ENCODE measurements at regions not wholly inside any gene's neighbourhood (a gene's known extent, or its start where the extent isn't known, plus 50 kb on each side); places are given as distances from the start of the nearest gene placed in this dataset.

- DNase-seq: no peak
Observed at GRCh38 chr22:49540913-49541692, 286.6 kb downstream of the BRD1 start.

DNA sequence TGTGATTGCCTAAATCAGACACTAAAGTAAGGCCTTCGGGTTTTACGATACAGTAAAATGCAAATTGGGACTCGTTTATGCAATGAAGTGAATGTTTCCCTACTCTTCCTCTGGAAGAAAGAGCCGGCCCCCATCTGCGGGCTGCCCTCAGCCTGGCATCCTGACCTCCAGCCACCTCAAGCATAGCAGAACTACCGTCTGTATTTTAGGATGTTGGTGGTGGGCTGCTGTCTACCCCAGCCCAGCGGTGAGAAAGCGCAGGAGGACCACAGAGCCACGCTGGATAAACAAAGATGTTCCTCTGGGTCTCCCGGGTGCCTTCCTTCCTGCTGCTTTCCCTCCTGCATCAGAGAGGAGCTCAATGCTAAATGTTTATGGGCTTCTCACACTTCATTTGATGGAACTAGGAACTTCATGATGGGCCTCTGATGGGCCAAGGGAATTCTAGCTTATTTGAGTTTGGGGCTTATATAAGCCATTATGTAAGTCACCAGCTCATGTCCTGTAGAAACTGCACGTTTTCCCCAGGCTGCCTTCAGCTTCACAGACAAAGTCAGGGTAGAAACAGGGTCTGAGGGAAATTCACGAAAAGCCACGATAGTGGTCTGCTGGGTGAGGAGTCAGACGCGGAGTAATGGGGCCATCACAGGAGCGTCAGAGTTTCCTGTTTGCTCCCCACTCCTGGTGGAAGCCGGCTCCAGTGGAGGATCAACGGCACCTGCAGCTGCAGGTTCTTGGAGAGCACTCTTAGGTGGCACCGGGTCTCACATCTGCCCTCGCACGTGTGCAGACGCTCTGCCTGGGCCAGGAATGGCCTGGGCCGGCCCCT lies 287.4 kb downstream of the BRD1 start:
- DNase-seq: no peak

- DNase-seq: no peak
Observed at GRCh38 chr22:49538006-49538405, 289.7 kb downstream of the BRD1 start.

DNA sequence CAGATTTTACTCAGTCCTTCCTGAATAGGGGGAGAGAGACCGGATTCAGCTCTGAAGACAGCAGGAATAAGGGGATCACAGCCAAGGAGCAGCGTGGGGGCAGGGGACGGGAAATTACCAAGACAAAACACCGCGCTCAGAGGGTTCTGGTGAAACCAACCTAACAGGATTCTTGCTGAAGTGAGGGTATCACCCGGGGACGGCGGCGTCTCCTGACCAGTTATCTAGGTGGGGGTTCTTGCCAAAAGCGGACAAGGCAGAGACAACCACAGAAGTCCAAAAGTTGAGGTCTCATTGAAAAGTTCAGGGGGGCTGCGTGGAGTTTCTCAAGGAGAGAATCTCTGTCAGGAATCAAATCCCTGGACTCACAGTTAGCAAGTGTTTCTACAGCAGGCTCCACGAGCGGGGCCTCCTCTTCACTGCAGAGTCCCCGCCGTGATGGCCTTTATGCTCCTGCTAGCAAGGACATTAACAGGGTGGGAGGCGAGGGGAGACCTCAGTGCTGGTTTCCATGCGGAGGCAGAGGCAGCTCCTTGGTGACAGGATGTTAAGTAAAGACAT lies 291.0 kb downstream of the BRD1 start:
- DNase-seq: no peak

GRCh38 chr22:49535527-49536125 lies 292.0 kb downstream of the BRD1 start:
- no peak for DNase-seq

DNA sequence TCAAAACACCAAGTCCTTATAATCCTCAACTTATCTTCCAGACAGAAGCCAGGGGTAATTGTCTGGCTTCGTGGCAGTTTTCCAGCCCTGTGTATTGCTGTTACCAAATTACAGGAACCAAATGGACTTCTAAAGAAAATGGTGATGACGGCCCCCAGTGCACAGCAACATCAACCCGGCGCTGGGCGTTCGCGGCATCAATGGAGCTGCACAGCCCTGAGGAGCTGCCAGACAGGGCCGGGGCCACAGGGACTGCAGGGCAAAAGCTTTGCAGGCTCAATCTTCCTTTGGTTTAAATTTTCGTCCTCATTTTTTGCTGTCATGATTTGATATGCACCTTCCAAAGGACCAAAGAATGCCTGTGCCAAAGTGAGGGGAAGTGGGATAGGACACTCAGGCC lies 292.5 kb downstream of the BRD1 start:
- DNase-seq: no peak

DNA sequence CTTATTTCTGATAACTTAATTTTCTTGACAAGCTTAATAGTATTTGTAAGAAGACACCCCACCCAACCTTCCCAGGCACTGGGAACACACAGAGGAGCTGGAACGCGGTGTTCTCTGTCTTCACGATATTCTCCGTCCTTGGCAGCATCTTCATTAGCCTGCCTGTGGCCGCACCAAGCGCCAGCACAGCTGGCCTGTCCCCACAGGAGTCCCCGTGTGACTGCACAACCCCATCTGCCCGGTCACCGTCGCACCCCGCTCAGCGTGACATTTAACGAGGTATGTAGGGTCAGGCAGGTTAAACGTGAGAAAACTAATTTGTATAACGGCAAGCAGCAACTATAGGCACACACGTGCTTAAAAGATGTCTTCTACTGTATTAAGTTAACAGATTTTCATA lies 293.3 kb downstream of the BRD1 start:
- no peak for DNase-seq

DNA sequence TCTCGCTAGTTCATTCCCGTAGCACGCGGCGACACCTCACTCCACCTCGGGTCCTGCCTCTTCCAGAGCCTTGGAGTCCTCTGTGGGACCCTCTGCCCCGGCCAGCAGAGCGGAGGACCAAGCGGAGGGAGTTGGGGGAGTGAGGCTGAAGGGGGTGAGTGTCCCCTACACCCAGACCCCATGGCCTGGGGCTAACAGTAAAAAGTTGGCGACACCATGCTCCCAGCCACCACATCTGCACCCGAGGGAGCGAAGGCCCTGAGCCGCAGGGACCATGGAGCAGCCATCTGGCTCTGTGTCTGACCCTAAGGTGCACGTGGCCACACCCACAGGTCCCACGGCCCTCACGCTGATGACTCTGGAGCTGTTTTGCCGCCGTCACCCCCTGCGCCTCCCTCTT lies 293.8 kb downstream of the BRD1 start:
- DNase-seq: no peak

DNA sequence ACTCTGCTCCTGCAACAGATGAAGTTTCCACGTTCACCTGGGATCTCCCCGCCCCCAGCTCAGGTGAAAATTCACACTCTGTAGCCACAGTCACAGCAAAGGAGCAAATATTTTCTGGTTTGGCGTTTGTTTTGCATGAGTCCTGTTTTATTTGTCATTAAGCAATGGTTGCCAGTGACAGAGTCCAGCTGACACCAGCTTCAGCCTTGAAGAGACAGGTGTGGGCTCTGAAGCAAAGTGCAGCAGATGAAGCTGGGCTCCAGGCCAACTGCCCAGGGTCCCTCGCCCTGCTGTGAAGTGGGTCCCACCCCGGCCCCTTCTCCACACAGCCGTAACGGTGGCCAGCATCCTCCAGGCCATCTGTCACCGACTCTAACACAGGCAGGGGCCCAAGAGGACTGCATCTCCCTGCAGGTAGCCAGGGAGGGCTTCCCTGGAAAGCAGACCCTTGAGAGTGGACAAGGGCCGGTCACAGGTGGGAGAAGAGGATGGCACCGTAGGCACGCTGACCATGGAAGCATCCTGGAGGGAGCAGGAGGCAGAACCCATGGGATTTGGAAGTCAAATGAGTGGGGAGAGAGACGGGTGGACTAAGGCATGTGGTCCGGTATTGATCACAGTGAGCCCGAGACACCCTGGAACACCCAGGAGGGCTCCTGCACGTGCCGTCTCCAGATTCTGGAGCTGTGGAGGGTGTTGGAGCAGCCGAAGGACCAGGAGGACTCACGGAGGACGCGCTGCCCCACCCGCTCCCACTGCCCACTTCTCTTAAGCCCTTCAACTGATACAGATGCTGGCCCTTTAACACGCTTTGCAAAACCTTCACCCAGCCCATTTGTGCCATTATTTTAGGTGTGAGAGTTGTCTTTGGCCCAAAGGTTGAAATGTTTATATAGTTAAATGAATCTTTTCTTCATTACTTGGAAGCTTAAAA lies 294.5 kb downstream of the BRD1 start:
- DNase-seq: no peak

GRCh38 chr22:49531368-49531791 lies 296.3 kb downstream of the BRD1 start:
- DNase-seq: no peak

DNA sequence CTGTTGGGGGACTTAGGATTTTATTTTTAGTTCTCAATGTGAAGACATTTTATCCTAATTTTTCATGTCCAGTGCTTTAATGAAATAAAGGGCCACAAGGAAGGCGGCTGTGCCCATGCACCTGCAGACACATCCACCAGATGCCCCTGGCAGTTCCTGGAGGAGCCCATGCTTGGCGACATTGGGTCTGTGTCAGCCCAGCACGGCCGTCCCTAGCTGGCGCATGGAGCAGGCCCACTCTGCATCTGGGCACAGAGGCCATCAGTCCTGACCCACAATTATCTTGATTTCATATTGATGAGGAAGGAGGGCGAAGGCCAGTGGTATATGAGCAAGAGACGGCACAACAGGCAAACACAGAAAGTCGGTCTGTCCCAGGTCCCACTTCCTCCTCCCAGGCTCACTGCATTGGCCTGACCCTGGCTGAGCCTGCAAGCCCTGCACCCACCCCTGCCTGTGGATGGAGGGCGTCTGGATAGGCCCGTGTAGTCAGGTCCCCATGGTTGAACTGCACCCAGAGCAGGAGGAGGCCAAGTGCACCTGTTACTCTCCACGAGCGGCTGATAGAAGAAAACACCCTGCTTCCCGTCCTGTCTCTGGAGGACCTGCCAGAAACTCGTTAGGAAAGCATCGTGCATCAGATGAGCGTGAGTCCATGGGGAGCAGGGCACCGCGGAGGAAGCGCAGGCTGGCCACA lies 296.9 kb downstream of the BRD1 start:
- DNase-seq: no peak

- DNase-seq: no peak
Observed at GRCh38 chr22:49528420-49528720, 299.3 kb downstream of the BRD1 start.

- no peak for DNase-seq
Observed at GRCh38 chr22:49527611-49528419, 299.9 kb downstream of the BRD1 start.

DNA sequence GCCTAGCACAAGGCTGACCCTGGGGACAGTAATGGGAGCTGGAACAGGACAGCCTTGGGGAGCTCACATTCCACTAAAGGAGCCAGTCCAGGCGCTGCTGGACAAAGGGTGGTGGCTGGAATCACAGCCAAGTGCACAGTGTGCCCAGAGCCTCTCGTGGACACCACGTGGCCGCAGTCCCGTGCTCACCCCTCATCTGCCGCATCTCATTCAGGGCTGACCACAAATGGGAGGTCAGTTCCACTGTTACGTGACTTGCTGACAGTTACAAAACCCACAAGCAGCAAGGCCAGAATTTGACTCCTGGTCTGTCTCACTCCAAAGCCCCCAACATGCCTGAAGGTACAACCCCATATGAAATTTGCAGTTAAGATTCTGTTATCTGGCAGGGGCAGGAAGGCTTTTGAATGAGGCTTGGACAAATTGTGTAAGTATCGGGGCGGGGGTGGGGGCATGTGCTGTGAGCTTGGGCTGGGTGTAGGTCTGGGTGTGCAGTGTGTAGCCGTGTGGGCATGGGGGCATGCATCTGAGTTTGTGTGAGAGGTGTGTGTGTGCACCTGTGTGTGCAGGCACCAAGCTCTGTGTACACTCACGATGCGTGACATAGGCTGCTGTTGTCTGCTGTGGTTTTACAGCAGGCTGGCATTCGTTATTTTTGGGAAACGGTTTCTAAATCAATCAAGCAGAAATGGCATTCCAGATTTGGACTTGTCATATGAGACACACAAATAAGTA lies 301.7 kb downstream of the BRD1 start:
- no peak for DNase-seq

- no peak for DNase-seq
Observed at GRCh38 chr22:49525360-49525759, 302.3 kb downstream of the BRD1 start.

- no peak for DNase-seq
Observed at GRCh38 chr22:49524362-49524761, 303.3 kb downstream of the BRD1 start.

DNA sequence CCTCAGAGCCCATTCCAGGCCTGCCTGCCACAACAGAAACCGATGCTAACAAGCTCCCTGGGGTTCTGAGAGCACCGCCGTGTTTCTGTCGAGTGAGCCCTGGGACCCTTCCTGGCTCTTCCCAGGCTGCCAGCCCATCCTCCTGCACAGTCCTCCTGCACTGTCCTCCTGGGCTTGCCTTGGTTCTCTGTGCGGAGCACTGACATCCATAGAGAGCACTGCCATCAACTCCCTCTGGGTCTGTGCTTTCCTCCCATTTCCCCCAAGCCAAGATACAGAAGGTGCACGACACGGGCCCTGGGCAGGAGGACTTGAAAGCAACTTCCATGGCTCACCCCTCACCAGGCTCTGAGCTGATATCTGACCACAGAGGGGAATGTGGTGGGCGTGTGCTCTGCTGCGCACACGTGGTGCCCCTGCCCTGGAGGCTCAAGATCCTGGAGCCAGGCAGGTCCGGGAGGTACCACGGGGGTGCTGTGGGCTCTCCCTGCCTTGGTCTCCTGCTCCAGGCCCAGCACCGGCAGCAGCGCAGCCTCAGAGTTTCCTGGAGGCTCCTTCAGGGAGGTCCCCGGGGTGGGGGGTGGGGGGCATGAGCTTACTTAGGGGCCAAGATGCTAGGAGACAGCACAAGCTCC lies 304.2 kb downstream of the BRD1 start:
- no peak for DNase-seq

DNA sequence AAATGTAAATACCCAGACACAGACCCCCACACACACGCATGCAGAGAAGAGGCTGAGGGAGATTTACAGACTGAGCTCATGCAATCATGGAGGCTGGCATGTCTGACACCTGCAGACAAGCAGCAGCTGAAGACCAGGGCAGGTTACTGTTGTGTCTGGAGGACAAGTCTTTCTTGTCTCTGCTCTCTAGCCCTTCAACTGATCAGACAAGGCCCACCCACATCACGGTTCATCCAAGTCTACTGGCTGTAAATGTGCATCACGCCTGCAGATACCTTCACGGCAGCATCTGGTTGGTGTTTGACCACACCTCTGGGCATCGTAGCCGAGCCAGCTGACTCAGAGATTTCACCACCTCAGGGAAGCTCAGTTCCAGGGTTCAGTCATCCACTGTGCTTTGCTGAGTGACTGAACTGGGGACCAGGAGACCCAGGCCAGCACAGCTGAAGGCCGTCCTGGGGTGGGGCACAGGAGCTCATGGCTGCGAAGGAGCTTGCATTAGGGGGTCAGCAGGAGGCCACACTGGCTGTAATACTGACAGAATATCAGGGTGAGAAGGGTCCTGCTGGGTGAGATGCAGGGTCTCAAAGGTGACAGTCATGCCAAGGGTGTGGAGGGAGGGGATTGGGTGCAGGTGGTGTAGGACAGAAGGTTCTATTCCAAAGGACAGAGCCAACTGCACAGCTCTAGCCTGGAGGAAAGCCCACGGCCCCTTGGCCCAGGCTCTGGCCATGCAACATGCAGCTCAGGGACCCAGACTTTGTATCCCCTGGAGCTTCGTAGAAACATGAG lies 304.9 kb downstream of the BRD1 start:
- no peak for DNase-seq

GRCh38 chr22:49521787-49522224 lies 305.9 kb downstream of the BRD1 start:
- no peak for DNase-seq
